ENCODE measurements at regions not wholly inside any gene's neighbourhood (a gene's known extent, or its start where the extent isn't known, plus 50 kb on each side); places are given as distances from the start of the nearest gene placed in this dataset.
A peak's percentile ranks its signal among the peaks of the same experiment; 100 is the strongest.
"Not testable (repeated sequence)": the region's sequence is repeated elsewhere in the genome, so short reads cannot be mapped to it uniquely, and the experiment has no call there.

DNA sequence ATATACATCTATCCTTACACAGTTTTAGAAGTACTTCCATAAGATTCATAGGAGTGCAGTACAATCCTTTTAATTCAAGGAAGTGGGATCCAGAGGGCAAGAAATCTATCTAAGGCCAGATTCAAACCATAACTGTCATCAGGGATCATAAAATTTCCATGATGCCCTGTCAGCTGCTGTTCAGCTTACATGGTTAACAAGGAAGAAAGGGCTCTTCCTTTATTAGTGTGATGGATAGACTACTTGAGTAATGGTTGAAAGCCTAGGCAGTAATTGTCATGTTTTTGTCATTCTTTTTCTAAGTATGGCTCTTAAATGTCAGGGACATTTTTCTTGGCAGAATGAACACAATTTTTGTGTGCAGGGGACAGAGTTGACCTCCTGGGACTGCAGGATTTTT is 159.8 kb upstream of the CXCL13 start:
- DNase-seq = no peak
- Histone ChIP-seq H3K27me3 (replicated peaks in 1 of 7) (no peaks in the 10 kb centered on the region), H3K9me3 (no peaks in the 10 kb centered on the region), H3K4me1 (no peaks in the 10 kb centered on the region), H3K4me3 (no peak overlapping the region), H3K36me3 (no peaks in the 10 kb centered on the region), H3K27ac (peak overlapping the region in 5 of 8 donors; percentile 34 to 70 (median 62))
- TF ChIP-seq POLR2AphosphoS5 (IDR thresholded peaks at IDR 0.05) = no peak
- no peak for TF ChIP-seq POLR2A (IDR thresholded peaks at IDR 0.05)
- TF ChIP-seq, protein P1, sequence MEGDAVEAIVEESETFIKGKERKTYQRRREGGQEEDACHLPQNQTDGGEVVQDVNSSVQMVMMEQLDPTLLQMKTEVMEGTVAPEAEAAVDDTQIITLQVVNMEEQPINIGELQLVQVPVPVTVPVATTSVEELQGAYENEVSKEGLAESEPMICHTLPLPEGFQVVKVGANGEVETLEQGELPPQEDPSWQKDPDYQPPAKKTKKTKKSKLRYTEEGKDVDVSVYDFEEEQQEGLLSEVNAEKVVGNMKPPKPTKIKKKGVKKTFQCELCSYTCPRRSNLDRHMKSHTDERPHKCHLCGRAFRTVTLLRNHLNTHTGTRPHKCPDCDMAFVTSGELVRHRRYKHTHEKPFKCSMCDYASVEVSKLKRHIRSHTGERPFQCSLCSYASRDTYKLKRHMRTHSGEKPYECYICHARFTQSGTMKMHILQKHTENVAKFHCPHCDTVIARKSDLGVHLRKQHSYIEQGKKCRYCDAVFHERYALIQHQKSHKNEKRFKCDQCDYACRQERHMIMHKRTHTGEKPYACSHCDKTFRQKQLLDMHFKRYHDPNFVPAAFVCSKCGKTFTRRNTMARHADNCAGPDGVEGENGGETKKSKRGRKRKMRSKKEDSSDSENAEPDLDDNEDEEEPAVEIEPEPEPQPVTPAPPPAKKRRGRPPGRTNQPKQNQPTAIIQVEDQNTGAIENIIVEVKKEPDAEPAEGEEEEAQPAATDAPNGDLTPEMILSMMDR (IDR thresholded peaks at IDR 0.05 in 8 of 11, conservative IDR thresholded peaks at IDR 0.05 in 3 of 11) = no peak
- intact Hi-C loops (cut with DNase I; ENCODE audit: low total_unique reads) = no loop called here

DNA sequence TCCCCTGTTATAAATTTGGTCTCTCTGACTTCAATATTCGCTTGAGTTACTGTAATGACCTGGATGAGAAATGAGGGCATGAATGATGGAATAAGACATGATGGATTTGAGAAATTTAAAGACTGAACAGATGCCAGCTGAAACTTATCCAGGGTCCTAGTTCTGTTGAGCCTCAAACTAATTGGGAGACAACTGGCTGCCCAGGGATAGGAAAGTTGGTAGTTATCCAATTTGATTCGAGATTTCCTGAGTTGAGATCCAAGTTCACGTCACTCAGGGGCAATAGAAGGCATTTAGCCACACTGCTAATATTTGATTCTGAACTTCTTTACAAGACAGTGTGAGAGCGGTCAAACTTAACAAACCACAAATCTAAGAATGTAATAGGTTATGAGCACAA is 159.0 kb upstream of the CXCL13 start:
- intact Hi-C loops (cut with DNase I; ENCODE audit: low total_unique reads) = no loop called here
- H3K4me3 ChIP-seq = no peak overlapping the region
- WGBS, 5 donors = 67 to 78% (median 69%) methylated on average over 4 of the region's 4 CpGs
- no peaks in the 10 kb centered on the region for H3K9me3 ChIP-seq
- H3K27me3 ChIP-seq (replicated peaks in 1 of 7) = no peaks in the 10 kb centered on the region
- H3K27ac ChIP-seq = peak overlapping the region in 5 of 8 donors; percentile 32 to 70 (median 54)
- TF ChIP-seq POLR2A (IDR thresholded peaks at IDR 0.05) (no peak), POLR2AphosphoS5 (IDR thresholded peaks at IDR 0.05) (peak in 1 of 3 donors; percentile 20)
- DNase-seq = no peak
- no peaks in the 10 kb centered on the region for H3K4me1 ChIP-seq
- H3K36me3 ChIP-seq = no peaks in the 10 kb centered on the region

DNA sequence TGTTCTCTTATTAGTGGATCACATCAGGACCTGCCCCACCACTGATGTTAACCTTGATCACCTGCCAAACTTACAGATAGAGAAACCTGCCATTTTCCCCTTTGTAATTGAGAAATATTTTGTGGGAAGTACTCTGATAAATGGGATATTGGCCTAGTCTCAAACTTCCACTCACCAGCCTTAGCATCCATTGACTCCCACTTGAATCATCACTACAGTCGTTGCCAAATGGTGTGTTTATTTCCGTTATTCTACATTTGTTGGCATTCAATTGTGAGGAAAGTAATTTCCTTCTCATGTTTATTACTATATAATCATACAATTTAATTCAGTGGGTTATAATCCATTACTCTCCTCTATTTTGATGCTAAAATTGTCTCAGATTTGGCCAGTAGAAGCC is 156.4 kb upstream of the CXCL13 start:
- intact Hi-C loops (cut with DNase I; ENCODE audit: low total_unique reads) = no loop called here
- TF ChIP-seq POLR2AphosphoS5 (IDR thresholded peaks at IDR 0.05) (no peak), POLR2A (IDR thresholded peaks at IDR 0.05) (no peak)
- TF ChIP-seq, protein P1 (IDR thresholded peaks at IDR 0.05 in 8 of 11, conservative IDR thresholded peaks at IDR 0.05 in 3 of 11) = no peak
- Histone ChIP-seq H3K9me3 (no peaks in the 10 kb centered on the region), H3K36me3 (no peaks in the 10 kb centered on the region), H3K27me3 (replicated peaks in 1 of 7) (no peaks in the 10 kb centered on the region), H3K4me3 (no peak overlapping the region), H3K27ac (peak overlapping the region in 3 of 8 donors; percentile 1 to 50 (median 30)), H3K4me1 (no peaks in the 10 kb centered on the region)
- DNase-seq = no peak
- WGBS, 5 donors = 67 to 83% (median 79%) methylated on average over 2 of the region's 2 CpGs

DNA sequence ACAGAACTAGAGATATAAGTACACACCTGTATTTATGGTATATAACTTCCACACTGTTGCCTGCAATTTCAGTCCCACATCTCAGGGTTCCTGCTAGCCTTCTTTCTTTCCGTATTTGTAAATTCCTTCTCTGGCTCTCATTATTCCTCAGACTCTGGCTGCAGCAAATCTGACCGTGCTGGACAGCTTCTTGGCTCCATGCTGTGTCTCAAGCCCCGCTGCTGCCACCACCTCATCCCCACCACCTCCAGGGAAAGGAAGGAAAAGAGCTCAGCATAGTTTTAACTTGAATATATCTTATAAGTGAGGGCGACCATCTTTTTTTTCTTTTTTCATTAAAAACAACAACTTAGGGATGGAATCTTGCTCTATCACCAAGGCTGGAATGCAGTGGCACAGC is 155.6 kb upstream of the CXCL13 start:
- no peak for DNase-seq
- Histone ChIP-seq H3K4me1 (no peaks in the 10 kb centered on the region), H3K27ac (peak overlapping the region in 1 of 8 donors; percentile 50), H3K27me3 (replicated peaks in 1 of 7) (no peaks in the 10 kb centered on the region), H3K9me3 (no peaks in the 10 kb centered on the region), H3K4me3 (no peak overlapping the region), H3K36me3 (no peaks in the 10 kb centered on the region)
- TF ChIP-seq, protein P1 (IDR thresholded peaks at IDR 0.05 in 8 of 11, conservative IDR thresholded peaks at IDR 0.05 in 3 of 11) = no peak
- TF ChIP-seq POLR2A (IDR thresholded peaks at IDR 0.05) (no peak), POLR2AphosphoS5 (IDR thresholded peaks at IDR 0.05) (no peak)
- intact Hi-C loops (cut with DNase I; ENCODE audit: low total_unique reads) = no loop called here
- 81 to 88% (median 84%) methylated on average over 4 of the region's 4 CpGs for WGBS, 5 donors

DNA sequence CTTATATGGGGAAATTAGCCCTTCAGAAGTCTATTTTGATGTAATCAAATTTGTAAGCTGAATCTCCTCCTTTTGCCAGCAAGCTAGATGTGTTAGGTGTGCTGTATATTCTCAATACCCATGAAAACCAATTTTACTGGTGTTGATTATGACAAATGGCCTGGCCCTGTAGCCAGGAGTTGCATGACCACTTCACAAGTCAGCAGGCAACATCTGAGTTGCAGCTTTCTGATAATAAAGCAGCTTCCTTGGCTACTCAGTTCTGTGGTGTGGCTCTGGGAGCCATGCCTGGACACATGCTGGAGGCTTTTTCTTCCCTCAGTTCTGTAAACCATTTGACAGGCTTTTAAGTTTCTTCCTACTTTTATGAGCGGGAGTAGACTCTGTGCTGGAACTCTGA is 154.1 kb upstream of the CXCL13 start:
- Histone ChIP-seq H3K27me3 (replicated peaks in 1 of 7) (no peaks in the 10 kb centered on the region), H3K36me3 (no peaks in the 10 kb centered on the region), H3K27ac (no peak overlapping the region), H3K4me1 (no peaks in the 10 kb centered on the region), H3K9me3 (no peaks in the 10 kb centered on the region), H3K4me3 (no peak overlapping the region)
- WGBS, 5 donors = 0 to 100% (median 62%) methylated on average over 1 of the region's 1 CpG
- no peak for TF ChIP-seq POLR2A (IDR thresholded peaks at IDR 0.05)
- TF ChIP-seq, protein P1 (IDR thresholded peaks at IDR 0.05 in 8 of 11, conservative IDR thresholded peaks at IDR 0.05 in 3 of 11) = no peak
- TF ChIP-seq POLR2AphosphoS5 (IDR thresholded peaks at IDR 0.05) = no peak
- no peak for DNase-seq
- intact Hi-C loops (cut with DNase I; ENCODE audit: low total_unique reads) = no loop called here

DNA sequence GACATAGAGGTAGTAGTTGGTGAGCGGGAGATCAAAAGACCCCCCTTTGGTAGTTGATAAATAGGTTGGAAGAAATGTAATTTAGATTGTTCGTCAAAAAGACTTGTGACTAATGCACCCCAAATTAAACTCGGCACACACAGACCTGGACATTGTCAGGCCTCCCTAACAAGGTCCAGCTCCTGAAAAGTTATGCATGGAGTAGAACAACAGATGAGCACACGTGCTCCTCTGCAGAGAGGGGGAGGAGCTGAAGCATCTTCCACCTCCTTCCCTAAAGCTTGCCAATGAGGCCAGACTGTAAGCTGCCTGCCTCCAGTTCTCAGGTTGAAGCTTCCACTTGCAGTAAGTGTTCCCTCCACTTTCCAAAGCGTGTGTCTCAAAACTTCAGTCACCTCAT is 153.5 kb upstream of the CXCL13 start:
- H3K36me3 ChIP-seq; H3K4me3 ChIP-seq; H3K9me3 ChIP-seq; H3K27me3 ChIP-seq (replicated peaks in 1 of 7); H3K4me1 ChIP-seq; DNase-seq; H3K27ac ChIP-seq; intact Hi-C loops (cut with DNase I; ENCODE audit: low total_unique reads): not testable (repeated sequence)
- 58 to 88% (median 81%) methylated on average over 5 of the region's 5 CpGs for WGBS, 5 donors

Measured in spleen (tissue), 11 donors.